Prostate gland (tissue), 2 donors: ENCODE measurements at regions not wholly inside any gene's neighbourhood (a gene's known extent, or its start where the extent isn't known, plus 50 kb on each side); places are given as distances from the start of the nearest gene placed in this dataset.

ENCODE experiments used
- POLR2A ChIP-seq: fragments of 450-650 bp; IDR thresholded peaks from one replicate; pipeline ENCODE4 v1.6.1; 2016; ENCODE audit warnings: antibody characterized with exemption, mild to moderate bottlenecking
- POLR2AphosphoS5 ChIP-seq: sonication (generic); formaldehyde crosslinking; IDR thresholded peaks from one replicate; pipeline ENCODE4 v1.6.1; 2017; ENCODE audit warnings: antibody characterized with exemption
- TF ChIP-seq, protein P1 (sequence below), 4 experiments: fragments of 200-600 bp in 2 of 4; fragments of 450-650 bp in 2 of 4; sonication (generic) in 2 of 4; IDR thresholded peaks; 1 replicate in 3 of 4; 2 replicates in 1 of 4; pipeline ENCODE4 v1.5.1; 2016 to 2019; ENCODE audit warnings: antibody characterized with exemption in 4 of 4, mild to moderate bottlenecking in 2 of 4, moderate library complexity in 2 of 4

GRCh38 chr17:33463887-33464286 lies 170.8 kb upstream of the ASIC2 start:
- TF ChIP-seq, protein P1, sequence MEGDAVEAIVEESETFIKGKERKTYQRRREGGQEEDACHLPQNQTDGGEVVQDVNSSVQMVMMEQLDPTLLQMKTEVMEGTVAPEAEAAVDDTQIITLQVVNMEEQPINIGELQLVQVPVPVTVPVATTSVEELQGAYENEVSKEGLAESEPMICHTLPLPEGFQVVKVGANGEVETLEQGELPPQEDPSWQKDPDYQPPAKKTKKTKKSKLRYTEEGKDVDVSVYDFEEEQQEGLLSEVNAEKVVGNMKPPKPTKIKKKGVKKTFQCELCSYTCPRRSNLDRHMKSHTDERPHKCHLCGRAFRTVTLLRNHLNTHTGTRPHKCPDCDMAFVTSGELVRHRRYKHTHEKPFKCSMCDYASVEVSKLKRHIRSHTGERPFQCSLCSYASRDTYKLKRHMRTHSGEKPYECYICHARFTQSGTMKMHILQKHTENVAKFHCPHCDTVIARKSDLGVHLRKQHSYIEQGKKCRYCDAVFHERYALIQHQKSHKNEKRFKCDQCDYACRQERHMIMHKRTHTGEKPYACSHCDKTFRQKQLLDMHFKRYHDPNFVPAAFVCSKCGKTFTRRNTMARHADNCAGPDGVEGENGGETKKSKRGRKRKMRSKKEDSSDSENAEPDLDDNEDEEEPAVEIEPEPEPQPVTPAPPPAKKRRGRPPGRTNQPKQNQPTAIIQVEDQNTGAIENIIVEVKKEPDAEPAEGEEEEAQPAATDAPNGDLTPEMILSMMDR (IDR thresholded peaks at IDR 0.05), result no peak
- no peak for TF ChIP-seq POLR2AphosphoS5
- no peak for TF ChIP-seq POLR2A
